ENCODE measurements at regions not wholly inside any gene's neighbourhood (a gene's known extent, or its start where the extent isn't known, plus 50 kb on each side); places are given as distances from the start of the nearest gene placed in this dataset.

DNA sequence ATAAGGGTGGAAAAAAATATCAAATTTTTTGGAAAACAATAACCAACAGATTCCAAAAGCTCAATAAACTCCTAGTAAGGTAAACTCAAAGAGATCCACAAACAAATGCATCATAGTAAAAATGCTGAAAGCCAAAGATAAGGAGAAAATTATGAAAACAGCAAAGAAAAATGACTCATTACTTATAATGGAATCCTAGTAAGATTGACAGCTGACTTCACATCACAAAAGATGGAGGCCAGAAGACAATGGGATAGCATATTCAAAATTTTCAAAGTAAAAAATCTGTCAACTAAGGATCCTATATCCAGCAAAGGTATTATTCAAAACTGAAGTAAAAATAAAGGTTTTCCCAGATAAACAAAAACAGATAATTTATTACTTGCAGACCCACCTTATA, 183.4 kb upstream of the VIPR2 start:
- Histone ChIP-seq H3K4me3 (replicated peaks; ENCODE audit: insufficient read depth, low read length) (no peak overlapping the region), H3K27ac (replicated peaks) (no peak overlapping the region), H3K27me3 (ENCODE audit: insufficient read depth, poor library complexity, severe bottlenecking) (no peaks in the 10 kb centered on the region)
- TF ChIP-seq SPI1 (IDR thresholded peaks at IDR 0.05; ENCODE audit: borderline replicate concordance, low read depth) = no peak
- DNase-seq (ENCODE audit: low read depth in 1 of 2, low spot score in 1 of 2) = no peak

DNA sequence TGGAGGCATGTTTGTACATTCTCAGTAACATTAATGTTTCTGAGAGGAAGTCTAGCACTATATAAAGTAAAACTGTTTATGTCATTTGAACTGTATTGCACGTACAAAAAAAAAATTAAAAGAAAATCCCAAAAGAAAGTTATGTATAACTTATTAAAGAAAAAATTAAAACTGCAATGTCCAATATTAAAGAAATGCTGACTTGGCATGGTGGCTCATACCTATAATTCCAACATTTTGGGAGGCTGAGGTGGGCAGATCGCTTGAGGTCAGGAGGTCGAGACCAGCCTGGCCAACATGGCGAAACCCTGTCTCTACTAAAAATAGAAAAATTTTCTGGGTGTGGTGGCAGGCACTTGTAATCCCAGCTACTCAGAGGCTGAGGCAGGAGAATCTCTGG, 178.7 kb upstream of the VIPR2 start:
- Histone ChIP-seq H3K4me3 (replicated peaks; ENCODE audit: insufficient read depth, low read length) (no peak overlapping the region), H3K27me3 (ENCODE audit: insufficient read depth, poor library complexity, severe bottlenecking) (no peaks in the 10 kb centered on the region), H3K27ac (replicated peaks) (no peak overlapping the region)
- DNase-seq (ENCODE audit: low read depth in 1 of 2, low spot score in 1 of 2) = no peak
- no peak for TF ChIP-seq GABPA (IDR thresholded peaks at IDR 0.05; ENCODE audit: low read depth)
- no peak for TF ChIP-seq POLR2AphosphoS5 (IDR thresholded peaks at IDR 0.05; ENCODE audit: low read depth)
- TF ChIP-seq SPI1 (IDR thresholded peaks at IDR 0.05; ENCODE audit: borderline replicate concordance, low read depth) = no peak
- TF ChIP-seq, protein P1, sequence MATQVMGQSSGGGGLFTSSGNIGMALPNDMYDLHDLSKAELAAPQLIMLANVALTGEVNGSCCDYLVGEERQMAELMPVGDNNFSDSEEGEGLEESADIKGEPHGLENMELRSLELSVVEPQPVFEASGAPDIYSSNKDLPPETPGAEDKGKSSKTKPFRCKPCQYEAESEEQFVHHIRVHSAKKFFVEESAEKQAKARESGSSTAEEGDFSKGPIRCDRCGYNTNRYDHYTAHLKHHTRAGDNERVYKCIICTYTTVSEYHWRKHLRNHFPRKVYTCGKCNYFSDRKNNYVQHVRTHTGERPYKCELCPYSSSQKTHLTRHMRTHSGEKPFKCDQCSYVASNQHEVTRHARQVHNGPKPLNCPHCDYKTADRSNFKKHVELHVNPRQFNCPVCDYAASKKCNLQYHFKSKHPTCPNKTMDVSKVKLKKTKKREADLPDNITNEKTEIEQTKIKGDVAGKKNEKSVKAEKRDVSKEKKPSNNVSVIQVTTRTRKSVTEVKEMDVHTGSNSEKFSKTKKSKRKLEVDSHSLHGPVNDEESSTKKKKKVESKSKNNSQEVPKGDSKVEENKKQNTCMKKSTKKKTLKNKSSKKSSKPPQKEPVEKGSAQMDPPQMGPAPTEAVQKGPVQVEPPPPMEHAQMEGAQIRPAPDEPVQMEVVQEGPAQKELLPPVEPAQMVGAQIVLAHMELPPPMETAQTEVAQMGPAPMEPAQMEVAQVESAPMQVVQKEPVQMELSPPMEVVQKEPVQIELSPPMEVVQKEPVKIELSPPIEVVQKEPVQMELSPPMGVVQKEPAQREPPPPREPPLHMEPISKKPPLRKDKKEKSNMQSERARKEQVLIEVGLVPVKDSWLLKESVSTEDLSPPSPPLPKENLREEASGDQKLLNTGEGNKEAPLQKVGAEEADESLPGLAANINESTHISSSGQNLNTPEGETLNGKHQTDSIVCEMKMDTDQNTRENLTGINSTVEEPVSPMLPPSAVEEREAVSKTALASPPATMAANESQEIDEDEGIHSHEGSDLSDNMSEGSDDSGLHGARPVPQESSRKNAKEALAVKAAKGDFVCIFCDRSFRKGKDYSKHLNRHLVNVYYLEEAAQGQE (IDR thresholded peaks at IDR 0.05; ENCODE audit: insufficient replicate concordance, low read depth) = no peak
- TF ChIP-seq, protein P2, sequence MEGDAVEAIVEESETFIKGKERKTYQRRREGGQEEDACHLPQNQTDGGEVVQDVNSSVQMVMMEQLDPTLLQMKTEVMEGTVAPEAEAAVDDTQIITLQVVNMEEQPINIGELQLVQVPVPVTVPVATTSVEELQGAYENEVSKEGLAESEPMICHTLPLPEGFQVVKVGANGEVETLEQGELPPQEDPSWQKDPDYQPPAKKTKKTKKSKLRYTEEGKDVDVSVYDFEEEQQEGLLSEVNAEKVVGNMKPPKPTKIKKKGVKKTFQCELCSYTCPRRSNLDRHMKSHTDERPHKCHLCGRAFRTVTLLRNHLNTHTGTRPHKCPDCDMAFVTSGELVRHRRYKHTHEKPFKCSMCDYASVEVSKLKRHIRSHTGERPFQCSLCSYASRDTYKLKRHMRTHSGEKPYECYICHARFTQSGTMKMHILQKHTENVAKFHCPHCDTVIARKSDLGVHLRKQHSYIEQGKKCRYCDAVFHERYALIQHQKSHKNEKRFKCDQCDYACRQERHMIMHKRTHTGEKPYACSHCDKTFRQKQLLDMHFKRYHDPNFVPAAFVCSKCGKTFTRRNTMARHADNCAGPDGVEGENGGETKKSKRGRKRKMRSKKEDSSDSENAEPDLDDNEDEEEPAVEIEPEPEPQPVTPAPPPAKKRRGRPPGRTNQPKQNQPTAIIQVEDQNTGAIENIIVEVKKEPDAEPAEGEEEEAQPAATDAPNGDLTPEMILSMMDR (IDR thresholded peaks at IDR 0.05; ENCODE audit: insufficient read depth, low read length) = no peak

DNA sequence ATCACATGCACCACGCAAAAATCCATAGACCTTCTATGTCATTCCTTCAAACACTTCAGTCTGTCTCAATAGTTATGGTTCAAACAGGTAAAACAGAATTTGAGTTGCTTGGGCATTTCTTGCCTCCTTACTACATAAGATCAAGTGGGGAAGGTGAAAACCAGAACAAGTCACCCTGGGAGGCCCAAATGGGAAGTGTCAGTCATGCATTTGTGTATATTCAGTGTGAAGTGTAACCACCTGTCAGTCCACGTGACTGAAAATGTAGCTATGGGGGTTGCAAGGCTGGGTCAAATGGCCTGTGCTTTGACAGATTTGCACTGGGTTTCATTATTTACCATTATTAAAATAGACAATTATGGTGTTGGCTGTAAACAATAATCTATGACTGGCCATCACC, 176.6 kb upstream of the VIPR2 start:
- DNase-seq (ENCODE audit: low read depth in 1 of 2, low spot score in 1 of 2) = no peak
- H3K4me3 ChIP-seq (replicated peaks; ENCODE audit: insufficient read depth, low read length) = no peak overlapping the region
- H3K27ac ChIP-seq (replicated peaks) = no peak overlapping the region
- TF ChIP-seq, protein P2 (IDR thresholded peaks at IDR 0.05; ENCODE audit: insufficient read depth, low read length) = no peak
- no peak for TF ChIP-seq POLR2AphosphoS5 (IDR thresholded peaks at IDR 0.05; ENCODE audit: low read depth)
- TF ChIP-seq GABPA (IDR thresholded peaks at IDR 0.05; ENCODE audit: low read depth) = no peak
- H3K27me3 ChIP-seq (ENCODE audit: insufficient read depth, poor library complexity, severe bottlenecking) = no peaks in the 10 kb centered on the region

DNA sequence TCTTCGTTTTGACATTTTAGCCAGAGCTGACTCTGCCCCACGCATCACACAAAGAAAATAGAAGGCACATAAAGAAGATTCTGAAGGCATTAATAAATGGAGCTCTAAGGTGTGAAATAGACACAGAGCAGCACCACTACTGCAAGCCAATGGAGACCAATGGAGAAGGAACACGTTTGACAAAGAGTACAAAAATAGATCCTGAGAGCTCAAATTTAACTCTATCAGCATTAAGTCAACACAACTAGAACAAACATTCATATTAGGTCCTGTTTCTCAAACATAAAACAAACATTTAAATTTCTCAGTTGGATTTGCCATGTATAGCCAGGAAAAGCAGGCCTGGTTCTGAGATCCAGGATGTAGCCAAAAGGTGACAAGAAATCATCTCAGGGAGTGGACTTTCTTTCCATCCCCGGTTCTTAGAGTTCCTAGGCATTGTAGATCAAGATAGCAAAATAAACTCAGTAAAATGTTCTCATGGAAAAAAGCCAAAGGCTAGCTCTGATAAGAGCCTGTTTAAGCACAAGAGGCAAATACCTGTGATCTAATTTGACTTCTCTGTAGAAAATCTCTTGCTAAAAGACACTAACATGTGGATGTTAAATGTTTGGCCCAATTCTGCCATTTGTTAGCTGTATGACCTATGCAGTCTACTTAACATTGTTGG, 174.2 kb upstream of the VIPR2 start:
- Histone ChIP-seq H3K4me3 (replicated peaks; ENCODE audit: insufficient read depth, low read length) (no peak overlapping the region), H3K27ac (replicated peaks) (no peak overlapping the region), H3K27me3 (ENCODE audit: insufficient read depth, poor library complexity, severe bottlenecking) (no peaks in the 10 kb centered on the region)
- no peak for TF ChIP-seq GABPA (IDR thresholded peaks at IDR 0.05; ENCODE audit: low read depth)
- TF ChIP-seq, protein P1 (IDR thresholded peaks at IDR 0.05; ENCODE audit: insufficient replicate concordance, low read depth) = no peak
- TF ChIP-seq, protein P2 (IDR thresholded peaks at IDR 0.05; ENCODE audit: insufficient read depth, low read length) = no peak
- TF ChIP-seq SPI1 (IDR thresholded peaks at IDR 0.05; ENCODE audit: borderline replicate concordance, low read depth) = no peak
- no peak for TF ChIP-seq POLR2AphosphoS5 (IDR thresholded peaks at IDR 0.05; ENCODE audit: low read depth)
- DNase-seq (ENCODE audit: low read depth in 1 of 2, low spot score in 1 of 2) = no peak

Measured in HL-60 (cell line).